Loucy (cell line): ENCODE measurements at regions not wholly inside any gene's neighbourhood (a gene's known extent, or its start where the extent isn't known, plus 50 kb on each side); places are given as distances from the start of the nearest gene placed in this dataset.

Experiments
- H2AFZ ChIP-seq: fragments of 200-600 bp; sonication (generic); 2 replicates; pipeline ENCODE4 v1.6.0; 2016; ENCODE audit warnings: antibody characterized with exemption, mild to moderate bottlenecking, low read length, moderate library complexity
- H3F3A ChIP-seq: fragments of 200-600 bp; 2 replicates; pipeline ENCODE4 v1.6.0; 2016; ENCODE audit warnings: antibody characterized with exemption, low read depth, mild to moderate bottlenecking
- H3K27me3 ChIP-seq: fragments of 200-600 bp; sonication (generic); 2 replicates; pipeline ENCODE4 v1.6.1; 2014; ENCODE audit warnings: low read length, mild to moderate bottlenecking; ENCODE audit not compliant: insufficient read depth, poor library complexity, severe bottlenecking
- H3K36me3 ChIP-seq: fragments of 200-600 bp; sonication (generic); 2 replicates; pipeline ENCODE4 v1.6.1; 2016; ENCODE audit warnings: low read length; ENCODE audit not compliant: insufficient read depth
- H3K4me1 ChIP-seq: fragments of 200-600 bp; sonication (generic); 2 replicates; pipeline ENCODE4 v1.5.1; 2014; ENCODE audit warnings: low read length, mild to moderate bottlenecking; ENCODE audit not compliant: insufficient read depth, poor library complexity, severe bottlenecking
- H3K4me2 ChIP-seq: fragments of 200-600 bp; sonication (generic); 2 replicates; pipeline ENCODE4 v1.6.0; 2014; ENCODE audit warnings: antibody characterized with exemption, low read length, low read depth, mild to moderate bottlenecking; ENCODE audit not compliant: poor library complexity, severe bottlenecking
- H3K4me3 ChIP-seq: fragments of 200-600 bp; sonication (generic); 2 replicates; pipeline ENCODE4 v1.5.1; 2014; ENCODE audit warnings: low read length, mild to moderate bottlenecking, mixed read lengths; ENCODE audit not compliant: poor library complexity, severe bottlenecking
- H3K79me2 ChIP-seq: fragments of 200-600 bp; sonication (generic); 2 replicates; pipeline ENCODE4 v1.6.1; 2014; ENCODE audit warnings: low read length; ENCODE audit not compliant: insufficient read depth
- H3K9ac ChIP-seq: fragments of 200-600 bp; sonication (generic); 2 replicates; pipeline ENCODE4 v1.6.0; 2014; ENCODE audit warnings: mild to moderate bottlenecking, low read depth, low read length, moderate library complexity; ENCODE audit not compliant: poor library complexity, severe bottlenecking
- H3K9me2 ChIP-seq: fragments of 200-600 bp; sonication (generic); replicated peaks from 2 replicates; pipeline ENCODE4 v1.6.1; 2016; ENCODE audit warnings: low read depth, low read length, mixed read lengths
- H3K9me3 ChIP-seq: fragments of 200-600 bp; sonication (generic); 2 replicates; pipeline ENCODE4 v1.6.1; 2014; ENCODE audit warnings: mild to moderate bottlenecking, antibody characterized with exemption, low read length, low read depth; ENCODE audit not compliant: insufficient read depth
- H4K20me1 ChIP-seq: fragments of 200-600 bp; sonication (generic); 2 replicates; pipeline ENCODE4 v1.6.0; 2014; ENCODE audit warnings: antibody characterized with exemption, low read length, mild to moderate bottlenecking; ENCODE audit not compliant: insufficient read depth, poor library complexity, severe bottlenecking
- EZH2phosphoT487 ChIP-seq: fragments of 200-600 bp; IDR thresholded peaks from 2 replicates; pipeline ENCODE4 v1.6.1; 2018; ENCODE audit warnings: antibody characterized with exemption, mild to moderate bottlenecking, moderate library complexity, borderline replicate concordance
- TF ChIP-seq, protein P1 (sequence below): fragments of 200-600 bp; sonication (generic); conservative IDR thresholded peaks from 2 replicates; pipeline ENCODE4 v1.5.1; 2014; ENCODE audit warnings: mild to moderate bottlenecking, antibody characterized with exemption, low read length

DNA sequence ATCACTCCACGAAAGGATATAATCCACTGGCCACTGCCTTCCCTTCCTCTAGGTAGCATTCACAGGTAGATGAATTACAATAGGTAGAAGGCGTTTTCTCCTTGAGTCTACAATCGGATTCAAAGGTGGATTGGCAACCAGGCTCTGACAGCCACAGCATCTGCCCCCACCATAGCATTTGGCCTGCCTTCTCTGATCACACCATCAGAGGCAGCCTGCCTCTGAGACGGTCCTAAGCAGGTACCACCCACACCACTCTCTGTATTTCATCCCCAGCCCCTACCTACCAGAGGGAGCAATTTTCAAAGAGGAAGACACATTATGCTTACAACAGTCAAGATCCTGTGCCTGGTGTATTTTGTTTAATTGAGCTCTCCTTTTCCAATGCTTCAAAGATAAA is 210.5 kb upstream of the SPTLC3 start:
- TF ChIP-seq EZH2phosphoT487, result no peak
- TF ChIP-seq, protein P1, sequence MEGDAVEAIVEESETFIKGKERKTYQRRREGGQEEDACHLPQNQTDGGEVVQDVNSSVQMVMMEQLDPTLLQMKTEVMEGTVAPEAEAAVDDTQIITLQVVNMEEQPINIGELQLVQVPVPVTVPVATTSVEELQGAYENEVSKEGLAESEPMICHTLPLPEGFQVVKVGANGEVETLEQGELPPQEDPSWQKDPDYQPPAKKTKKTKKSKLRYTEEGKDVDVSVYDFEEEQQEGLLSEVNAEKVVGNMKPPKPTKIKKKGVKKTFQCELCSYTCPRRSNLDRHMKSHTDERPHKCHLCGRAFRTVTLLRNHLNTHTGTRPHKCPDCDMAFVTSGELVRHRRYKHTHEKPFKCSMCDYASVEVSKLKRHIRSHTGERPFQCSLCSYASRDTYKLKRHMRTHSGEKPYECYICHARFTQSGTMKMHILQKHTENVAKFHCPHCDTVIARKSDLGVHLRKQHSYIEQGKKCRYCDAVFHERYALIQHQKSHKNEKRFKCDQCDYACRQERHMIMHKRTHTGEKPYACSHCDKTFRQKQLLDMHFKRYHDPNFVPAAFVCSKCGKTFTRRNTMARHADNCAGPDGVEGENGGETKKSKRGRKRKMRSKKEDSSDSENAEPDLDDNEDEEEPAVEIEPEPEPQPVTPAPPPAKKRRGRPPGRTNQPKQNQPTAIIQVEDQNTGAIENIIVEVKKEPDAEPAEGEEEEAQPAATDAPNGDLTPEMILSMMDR, result no peak
- no peak overlapping the region for H3K9ac ChIP-seq

GRCh38 chr20:12808006-12808567 is 200.7 kb upstream of the SPTLC3 start:
- Histone ChIP-seq H2AFZ (no peak overlapping the region), H3K4me3 (no peak overlapping the region), H4K20me1 (no peaks in the 10 kb centered on the region), H3K9me2 (no peaks in the 10 kb centered on the region), H3K79me2 (no peaks in the 10 kb centered on the region), H3K4me2 (no peak overlapping the region), H3K4me1 (no peaks in the 10 kb centered on the region), H3F3A (no peaks in the 10 kb centered on the region), H3K9ac (no peak overlapping the region), H3K9me3 (0 out of 2 replicates have a peak, but pooled peaks cover 9% of the 10 kb centered on the region), H3K27me3 (no peaks in the 10 kb centered on the region), H3K36me3 (no peaks in the 10 kb centered on the region)
- no peak for TF ChIP-seq EZH2phosphoT487
- TF ChIP-seq, protein P1, result no peak

More for the DNA sequence above, 210.5 kb upstream of the SPTLC3 start:
- Histone ChIP-seq H3K4me2 (no peak overlapping the region), H3K9me3 (peaks cover 2% of the 10 kb centered on the region; the same call in 1 of the 2 replicates), H3K36me3 (no peaks in the 10 kb centered on the region), H3K9me2 (no peaks in the 10 kb centered on the region), H3K4me1 (no peaks in the 10 kb centered on the region), H3K27me3 (no peaks in the 10 kb centered on the region), H3K79me2 (no peaks in the 10 kb centered on the region), H4K20me1 (no peaks in the 10 kb centered on the region), H3F3A (no peaks in the 10 kb centered on the region), H3K4me3 (no peak overlapping the region), H2AFZ (no peak overlapping the region)

DNA sequence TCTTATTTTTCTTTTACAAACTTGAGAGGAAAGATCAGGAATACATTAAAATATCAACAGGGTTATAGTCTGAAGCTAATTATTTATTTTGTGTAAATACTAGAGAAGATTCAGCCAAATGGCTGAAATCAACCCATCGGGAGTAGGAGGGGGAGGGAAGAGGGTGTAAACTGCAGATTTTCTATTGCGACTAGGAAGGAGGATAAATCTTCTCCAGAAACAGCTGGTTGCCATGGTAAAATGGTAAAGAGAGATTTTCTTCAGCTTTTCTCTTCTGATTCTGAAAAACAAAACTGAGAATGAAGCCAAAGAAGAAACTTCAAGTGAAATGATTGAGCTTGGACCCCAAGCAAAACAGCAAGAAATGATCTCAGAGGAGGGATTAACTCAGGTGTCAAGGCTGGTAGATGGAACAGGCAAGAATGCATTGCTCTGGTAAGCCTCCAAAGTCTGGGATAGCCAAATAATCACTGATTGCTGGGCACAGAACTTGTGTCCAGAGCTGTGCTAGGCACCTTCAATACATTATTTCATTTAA is 193.5 kb upstream of the SPTLC3 start:
- H4K20me1 ChIP-seq, result no peaks in the 10 kb centered on the region
- H3F3A ChIP-seq, result no peaks in the 10 kb centered on the region
- H3K79me2 ChIP-seq, result no peaks in the 10 kb centered on the region
- H2AFZ ChIP-seq, result no peak overlapping the region
- H3K4me2 ChIP-seq, result no peak overlapping the region
- no peaks in the 10 kb centered on the region for H3K9me3 ChIP-seq
- no peaks in the 10 kb centered on the region for H3K27me3 ChIP-seq
- no peaks in the 10 kb centered on the region for H3K9me2 ChIP-seq
- no peaks in the 10 kb centered on the region for H3K36me3 ChIP-seq
- TF ChIP-seq, protein P1, result no peak
- no peak for TF ChIP-seq EZH2phosphoT487
- H3K4me3 ChIP-seq, result no peak overlapping the region
- H3K4me1 ChIP-seq, result no peaks in the 10 kb centered on the region
- no peak overlapping the region for H3K9ac ChIP-seq
